Lower leg skin (tissue), 3 donors: ENCODE measurements at regions not wholly inside any gene's neighbourhood (a gene's known extent, or its start where the extent isn't known, plus 50 kb on each side); places are given as distances from the start of the nearest gene placed in this dataset.

Experiments used
- CTCF ChIP-seq, 3 donors: fragments of 450-650 bp; IDR thresholded peaks; one replicate each; pipeline ENCODE4 v1.5.1; 2016; ENCODE audit warnings: antibody characterized with exemption in 3 of 3, mild to moderate bottlenecking in 3 of 3, moderate library complexity in 2 of 3
- POLR2A ChIP-seq, 2 donors: fragments of 450-650 bp; IDR thresholded peaks; one replicate each; pipeline ENCODE4 v1.6.1; 2016 to 2017; ENCODE audit warnings: antibody characterized with exemption in 2 of 2, mild to moderate bottlenecking in 1 of 2, moderate library complexity in 1 of 2

GRCh38 chr10:126839094-126839761 lies 66.0 kb upstream of the DOCK1 start:
- TF ChIP-seq CTCF (IDR thresholded peaks at IDR 0.05) (no peak), POLR2A (IDR thresholded peaks at IDR 0.05) (no peak)
